HL-60/S4 (cell line): ENCODE measurements at regions not wholly inside any gene's neighbourhood (a gene's known extent, or its start where the extent isn't known, plus 50 kb on each side); places are given as distances from the start of the nearest gene placed in this dataset.

Source experiments
- in situ Hi-C: fragments of 300-500 bp; cut with MboI; formaldehyde crosslinking; loops from 2 replicates; pipeline ENCODE4 v1.14.3; 2022; ENCODE audit warnings: low sequenced_read_pairs

DNA sequence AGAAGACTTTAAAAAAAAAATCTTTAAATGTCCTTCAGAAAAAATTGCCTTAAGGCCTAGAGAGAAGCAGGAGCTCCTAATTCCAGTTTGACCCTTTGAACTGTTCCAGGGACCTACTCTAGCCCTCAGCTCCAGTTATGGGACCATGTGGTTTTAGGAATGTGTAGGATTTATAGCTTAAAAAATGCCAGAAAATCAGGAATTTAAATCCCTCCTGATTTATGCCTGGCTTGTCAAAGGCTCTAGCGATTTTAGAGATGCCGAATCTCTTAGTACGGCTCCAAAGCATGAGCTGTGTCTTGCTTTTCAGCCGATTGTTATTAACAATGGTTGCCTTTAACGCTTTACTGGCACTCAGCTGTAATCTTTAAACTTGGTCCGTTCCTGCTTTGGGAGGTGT is 130.6 kb upstream of the NPVF start:
- in situ Hi-C loops, result no loop called here

- in situ Hi-C loops, result no loop called here
These were observed 131.3 kb upstream of the NPVF start for GRCh38 chr7:25359471-25360059.

- in situ Hi-C loops, result no loop called here
These were observed 132.2 kb upstream of the NPVF start for GRCh38 chr7:25360451-25360850.

- in situ Hi-C loops, result no loop called here
These were observed 133.1 kb upstream of the NPVF start for GRCh38 chr7:25361387-25361786.

GRCh38 chr7:25361863-25362262 is 133.6 kb upstream of the NPVF start:
- in situ Hi-C loops, result no loop called here

GRCh38 chr7:25368599-25369201 is 140.4 kb upstream of the NPVF start:
- in situ Hi-C loops, result no loop called here

- in situ Hi-C loops, result no loop called here
These were observed 141.5 kb upstream of the NPVF start for GRCh38 chr7:25369786-25370185.

DNA sequence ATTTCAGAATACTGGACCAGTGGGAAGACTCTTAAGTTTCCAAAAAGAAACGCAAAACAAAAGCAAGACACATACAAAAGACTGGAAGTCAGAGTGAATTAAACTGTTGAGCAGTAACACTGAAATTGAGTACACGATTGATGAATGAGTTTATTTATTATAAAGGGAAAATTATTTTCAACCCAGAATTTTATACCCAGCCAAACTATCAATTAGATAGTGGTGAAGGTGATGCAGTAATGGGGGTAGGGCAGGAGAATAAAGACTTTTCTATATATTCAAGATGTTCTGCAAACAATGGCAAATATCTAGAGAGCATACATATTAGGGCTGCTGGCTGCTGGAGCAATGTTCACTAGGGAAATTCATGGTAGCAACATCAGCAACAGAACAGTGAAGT is 143.7 kb upstream of the NPVF start:
- in situ Hi-C loops, result no loop called here

- in situ Hi-C loops, result loop anchor here (25.0 kb wide), 1 partner anchor 114 kb away; no protein-coding TSS in a partner anchor
These were observed 147.7 kb upstream of the NPVF start for GRCh38 chr7:25375805-25376600.

GRCh38 chr7:25379351-25380300 is 151.3 kb upstream of the NPVF start:
- in situ Hi-C loops, result loop anchor here (25.0 kb wide), 1 partner anchor 117 kb away; no protein-coding TSS in a partner anchor

DNA sequence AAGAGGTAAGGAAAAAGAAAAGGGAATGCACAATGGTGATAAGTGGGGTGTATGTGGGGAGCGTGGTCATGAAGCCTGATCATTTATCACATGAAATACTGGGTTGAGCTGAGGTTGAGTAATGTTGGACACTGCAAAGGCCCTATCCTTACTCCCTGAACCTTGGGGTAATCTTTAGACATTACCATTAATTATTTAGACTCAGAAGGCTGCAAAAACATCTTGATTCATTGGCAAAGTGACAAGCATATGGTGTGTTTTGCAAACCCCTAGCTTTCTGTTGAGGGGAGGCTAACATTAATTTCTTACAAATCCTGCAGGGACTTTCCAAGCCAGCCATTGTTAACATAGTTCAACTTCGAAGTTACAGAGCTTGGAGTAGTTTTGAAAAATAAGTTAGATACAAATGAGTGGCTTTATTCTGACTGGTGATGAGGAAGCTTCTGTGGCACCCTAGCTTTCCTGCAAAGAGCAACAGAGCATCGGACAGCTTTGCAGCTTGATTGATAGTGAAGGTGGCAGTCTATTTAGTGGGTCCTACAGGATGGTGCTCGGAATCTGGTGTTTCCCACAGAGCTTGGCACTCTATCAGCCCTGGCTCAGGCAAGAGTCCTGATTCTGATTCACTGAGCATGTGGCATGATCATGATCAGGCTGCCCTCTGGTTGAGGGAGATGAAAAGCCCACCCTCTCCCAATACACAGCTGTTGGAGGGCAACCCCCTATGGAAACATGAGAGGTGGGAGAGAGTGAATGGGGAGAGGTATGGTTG is 153.7 kb upstream of the NPVF start:
- in situ Hi-C loops, result loop anchor here (25.0 kb wide), 1 partner anchor 120 kb away; no protein-coding TSS in a partner anchor

GRCh38 chr7:25382869-25383268 is 154.6 kb upstream of the NPVF start:
- in situ Hi-C loops, result loop anchor here (25.0 kb wide), 1 partner anchor 121 kb away; no protein-coding TSS in a partner anchor

DNA sequence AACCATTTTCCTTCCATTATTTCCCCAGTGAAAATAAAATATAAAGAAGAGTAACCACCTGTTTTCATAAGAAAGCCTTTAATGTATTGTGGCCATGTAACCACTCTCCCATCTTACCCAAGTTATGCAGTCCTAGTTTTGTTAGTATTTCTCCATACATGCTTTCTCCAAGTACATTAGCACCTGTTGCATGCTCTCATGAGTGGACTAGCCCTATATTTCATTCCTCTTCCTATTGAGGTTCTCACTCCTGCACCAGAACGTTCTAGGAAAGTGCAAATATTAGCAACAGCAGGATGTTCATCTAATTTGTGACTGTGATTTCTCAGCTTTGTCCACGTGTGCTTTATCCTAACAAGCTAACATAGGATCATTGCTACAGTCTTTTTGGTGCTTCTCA is 155.1 kb upstream of the NPVF start:
- in situ Hi-C loops, result loop anchor here (25.0 kb wide), 1 partner anchor 121 kb away; no protein-coding TSS in a partner anchor

GRCh38 chr7:25384788-25385505 is 156.7 kb upstream of the NPVF start:
- in situ Hi-C loops, result loop anchor here (25.0 kb wide), 1 partner anchor 123 kb away; no protein-coding TSS in a partner anchor

- in situ Hi-C loops, result loop anchor here (25.0 kb wide), 1 partner anchor 123 kb away; no protein-coding TSS in a partner anchor
These were observed 157.3 kb upstream of the NPVF start for GRCh38 chr7:25385506-25386136.

DNA sequence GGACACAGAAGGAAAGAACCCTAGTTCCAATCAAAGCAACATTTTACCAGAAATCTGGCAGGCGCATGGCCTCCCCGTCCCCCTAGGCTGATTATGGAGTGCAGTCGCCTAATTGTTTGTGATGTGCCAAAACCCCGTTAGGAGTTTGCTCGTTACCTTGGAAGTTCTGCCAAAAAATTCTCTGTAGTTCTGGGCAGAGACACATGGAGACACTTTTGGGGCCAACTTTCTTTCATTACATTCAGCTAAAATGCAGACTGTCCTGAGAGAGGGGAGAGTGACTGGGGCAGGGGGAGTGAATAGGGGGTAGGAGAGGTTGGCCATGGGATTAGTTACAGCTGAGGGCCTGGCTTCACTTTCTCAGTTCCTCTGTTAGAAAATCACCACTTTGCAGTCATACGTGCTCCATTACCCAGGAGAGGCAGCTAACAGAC is 158.0 kb upstream of the NPVF start:
- in situ Hi-C loops, result loop anchor here (25.0 kb wide), 1 partner anchor 124 kb away; no protein-coding TSS in a partner anchor

- in situ Hi-C loops, result loop anchor here (25.0 kb wide), 1 partner anchor 126 kb away; no protein-coding TSS in a partner anchor
These were observed 160.4 kb upstream of the NPVF start for GRCh38 chr7:25388681-25389080.

GRCh38 chr7:25389489-25390106 is 161.3 kb upstream of the NPVF start:
- in situ Hi-C loops, result loop anchor here (25.0 kb wide), 1 partner anchor 127 kb away; no protein-coding TSS in a partner anchor
